ENCODE measurements at regions not wholly inside any gene's neighbourhood (a gene's known extent, or its start where the extent isn't known, plus 50 kb on each side); places are given as distances from the start of the nearest gene placed in this dataset.

GRCh38 chr13:97720896-97721295, 232.6 kb upstream of the IPO5 start:
- Histone ChIP-seq H3K4me3 (ENCODE audit: low read length) (no peak overlapping the region), H3K27me3 (ENCODE audit: insufficient read depth, low read length) (no peaks in the 10 kb centered on the region), H3K4me1 (ENCODE audit: insufficient read depth, low read length) (no peaks in the 10 kb centered on the region), H3K9me3 (ENCODE audit: low read length) (no peaks in the 10 kb centered on the region), H2AFZ (ENCODE audit: low read depth, low read length) (no peak overlapping the region), H3K36me3 (ENCODE audit: insufficient read depth, low read length) (no peaks in the 10 kb centered on the region)

GRCh38 chr13:97723655-97724054, 229.8 kb upstream of the IPO5 start:
- no peak overlapping the region for H3K4me3 ChIP-seq (ENCODE audit: low read length)
- no peak overlapping the region for H2AFZ ChIP-seq (ENCODE audit: low read depth, low read length)
- H3K9me3 ChIP-seq (ENCODE audit: low read length), result no peaks in the 10 kb centered on the region
- H3K36me3 ChIP-seq (ENCODE audit: insufficient read depth, low read length), result no peaks in the 10 kb centered on the region
- H3K4me1 ChIP-seq (ENCODE audit: insufficient read depth, low read length), result no peaks in the 10 kb centered on the region
- H3K27me3 ChIP-seq (ENCODE audit: insufficient read depth, low read length), result no peaks in the 10 kb centered on the region

GRCh38 chr13:97724450-97724849, 229.0 kb upstream of the IPO5 start:
- no peak overlapping the region for H2AFZ ChIP-seq (ENCODE audit: low read depth, low read length)
- no peak overlapping the region for H3K4me3 ChIP-seq (ENCODE audit: low read length)
- H3K9me3 ChIP-seq (ENCODE audit: low read length), result no peaks in the 10 kb centered on the region
- H3K4me1 ChIP-seq (ENCODE audit: insufficient read depth, low read length), result no peaks in the 10 kb centered on the region
- H3K27me3 ChIP-seq (ENCODE audit: insufficient read depth, low read length), result no peaks in the 10 kb centered on the region
- H3K36me3 ChIP-seq (ENCODE audit: insufficient read depth, low read length), result no peaks in the 10 kb centered on the region

- H3K27me3 ChIP-seq (ENCODE audit: insufficient read depth, low read length), result no peaks in the 10 kb centered on the region
- H3K9me3 ChIP-seq (ENCODE audit: low read length), result no peaks in the 10 kb centered on the region
- no peak overlapping the region for H3K4me3 ChIP-seq (ENCODE audit: low read length)
- no peak overlapping the region for H2AFZ ChIP-seq (ENCODE audit: low read depth, low read length)
- H3K4me1 ChIP-seq (ENCODE audit: insufficient read depth, low read length), result no peaks in the 10 kb centered on the region
- no peaks in the 10 kb centered on the region for H3K36me3 ChIP-seq (ENCODE audit: insufficient read depth, low read length)
Observed at GRCh38 chr13:97726664-97727280, 226.7 kb upstream of the IPO5 start.

GRCh38 chr13:97727991-97728390, 225.5 kb upstream of the IPO5 start:
- Histone ChIP-seq H3K4me3 (ENCODE audit: low read length) (no peak overlapping the region), H3K36me3 (ENCODE audit: insufficient read depth, low read length) (no peaks in the 10 kb centered on the region)

GRCh38 chr13:97736436-97736835, 217.0 kb upstream of the IPO5 start:
- Histone ChIP-seq H3K36me3 (ENCODE audit: insufficient read depth, low read length) (no peaks in the 10 kb centered on the region), H3K4me1 (ENCODE audit: insufficient read depth, low read length) (no peaks in the 10 kb centered on the region), H3K27me3 (ENCODE audit: insufficient read depth, low read length) (no peaks in the 10 kb centered on the region), H2AFZ (ENCODE audit: low read depth, low read length) (no peak overlapping the region), H3K9me3 (ENCODE audit: low read length) (no peaks in the 10 kb centered on the region), H3K4me3 (ENCODE audit: low read length) (no peak overlapping the region)

More at GRCh38 chr13:97727991-97728390, 225.5 kb upstream of the IPO5 start:
- Histone ChIP-seq H3K27me3 (ENCODE audit: insufficient read depth, low read length) (no peaks in the 10 kb centered on the region), H3K4me1 (ENCODE audit: insufficient read depth, low read length) (no peaks in the 10 kb centered on the region), H3K9me3 (ENCODE audit: low read length) (no peaks in the 10 kb centered on the region), H2AFZ (ENCODE audit: low read depth, low read length) (no peak overlapping the region)

- H3K9me3 ChIP-seq (ENCODE audit: low read length), result no peaks in the 10 kb centered on the region
Observed at GRCh38 chr13:97742084-97742483, 211.4 kb upstream of the IPO5 start.

GRCh38 chr13:97743938-97744337, 209.5 kb upstream of the IPO5 start:
- Histone ChIP-seq H2AFZ (ENCODE audit: low read depth, low read length) (no peak overlapping the region), H3K4me3 (ENCODE audit: low read length) (no peak overlapping the region), H3K9me3 (ENCODE audit: low read length) (no peaks in the 10 kb centered on the region), H3K36me3 (ENCODE audit: insufficient read depth, low read length) (no peaks in the 10 kb centered on the region), H3K4me1 (ENCODE audit: insufficient read depth, low read length) (no peaks in the 10 kb centered on the region), H3K27me3 (ENCODE audit: insufficient read depth, low read length) (no peaks in the 10 kb centered on the region)

More at GRCh38 chr13:97742084-97742483, 211.4 kb upstream of the IPO5 start:
- no peaks in the 10 kb centered on the region for H3K36me3 ChIP-seq (ENCODE audit: insufficient read depth, low read length)
- H2AFZ ChIP-seq (ENCODE audit: low read depth, low read length), result no peak overlapping the region
- no peaks in the 10 kb centered on the region for H3K27me3 ChIP-seq (ENCODE audit: insufficient read depth, low read length)
- no peaks in the 10 kb centered on the region for H3K4me1 ChIP-seq (ENCODE audit: insufficient read depth, low read length)
- H3K4me3 ChIP-seq (ENCODE audit: low read length), result no peak overlapping the region

- no peaks in the 10 kb centered on the region for H3K9me3 ChIP-seq (ENCODE audit: low read length)
- H2AFZ ChIP-seq (ENCODE audit: low read depth, low read length), result no peak overlapping the region
- H3K4me3 ChIP-seq (ENCODE audit: low read length), result no peak overlapping the region
- H3K4me1 ChIP-seq (ENCODE audit: insufficient read depth, low read length), result no peaks in the 10 kb centered on the region
- no peaks in the 10 kb centered on the region for H3K27me3 ChIP-seq (ENCODE audit: insufficient read depth, low read length)
- no peaks in the 10 kb centered on the region for H3K36me3 ChIP-seq (ENCODE audit: insufficient read depth, low read length)
Observed at GRCh38 chr13:97746649-97747048, 206.8 kb upstream of the IPO5 start.

- H3K36me3 ChIP-seq (ENCODE audit: insufficient read depth, low read length), result no peaks in the 10 kb centered on the region
- H3K4me3 ChIP-seq (ENCODE audit: low read length), result no peak overlapping the region
- no peaks in the 10 kb centered on the region for H3K4me1 ChIP-seq (ENCODE audit: insufficient read depth, low read length)
- H2AFZ ChIP-seq (ENCODE audit: low read depth, low read length), result no peak overlapping the region
- H3K9me3 ChIP-seq (ENCODE audit: low read length), result no peaks in the 10 kb centered on the region
- H3K27me3 ChIP-seq (ENCODE audit: insufficient read depth, low read length), result no peaks in the 10 kb centered on the region
Observed at GRCh38 chr13:97749174-97749573, 204.3 kb upstream of the IPO5 start.

- no peaks in the 10 kb centered on the region for H3K9me3 ChIP-seq (ENCODE audit: low read length)
- H2AFZ ChIP-seq (ENCODE audit: low read depth, low read length), result no peak overlapping the region
- no peaks in the 10 kb centered on the region for H3K36me3 ChIP-seq (ENCODE audit: insufficient read depth, low read length)
- H3K4me1 ChIP-seq (ENCODE audit: insufficient read depth, low read length), result no peaks in the 10 kb centered on the region
- H3K4me3 ChIP-seq (ENCODE audit: low read length), result no peak overlapping the region
- H3K27me3 ChIP-seq (ENCODE audit: insufficient read depth, low read length), result no peaks in the 10 kb centered on the region
Observed at GRCh38 chr13:97751477-97751876, 202.0 kb upstream of the IPO5 start.

GRCh38 chr13:97752961-97753668, 200.4 kb upstream of the IPO5 start:
- no peak overlapping the region for H3K4me3 ChIP-seq (ENCODE audit: low read length)
- no peaks in the 10 kb centered on the region for H3K9me3 ChIP-seq (ENCODE audit: low read length)
- H3K27me3 ChIP-seq (ENCODE audit: insufficient read depth, low read length), result no peaks in the 10 kb centered on the region
- no peaks in the 10 kb centered on the region for H3K4me1 ChIP-seq (ENCODE audit: insufficient read depth, low read length)
- H3K36me3 ChIP-seq (ENCODE audit: insufficient read depth, low read length), result no peaks in the 10 kb centered on the region
- H2AFZ ChIP-seq (ENCODE audit: low read depth, low read length), result no peak overlapping the region

GRCh38 chr13:97753942-97754670, 199.4 kb upstream of the IPO5 start:
- Histone ChIP-seq H3K27me3 (ENCODE audit: insufficient read depth, low read length) (no peaks in the 10 kb centered on the region), H3K4me1 (ENCODE audit: insufficient read depth, low read length) (no peaks in the 10 kb centered on the region), H3K36me3 (ENCODE audit: insufficient read depth, low read length) (no peaks in the 10 kb centered on the region), H3K9me3 (ENCODE audit: low read length) (no peaks in the 10 kb centered on the region), H3K4me3 (ENCODE audit: low read length) (no peak overlapping the region), H2AFZ (ENCODE audit: low read depth, low read length) (no peak overlapping the region)

Measured in neuron (in vitro differentiated cells).